Vagina (tissue), 2 donors: ENCODE measurements at regions not wholly inside any gene's neighbourhood (a gene's known extent, or its start where the extent isn't known, plus 50 kb on each side); places are given as distances from the start of the nearest gene placed in this dataset.
"Not testable (repeated sequence)": the region's sequence is repeated elsewhere in the genome, so short reads cannot be mapped to it uniquely, and the experiment has no call there.

Experiments used
- CTCF ChIP-seq, 3 experiments: fragments of 450-650 bp in 2 of 3; fragments of 200-600 bp in 1 of 3; sonication (generic) in 1 of 3; IDR thresholded peaks; one replicate each; pipeline ENCODE4 v1.5.1; 2017 to 2019; ENCODE audit warnings: antibody characterized with exemption in 3 of 3, mild to moderate bottlenecking in 2 of 3, moderate library complexity in 2 of 3
- POLR2A ChIP-seq, 2 donors: fragments of 450-650 bp; IDR thresholded peaks; one replicate each; pipeline ENCODE4 v1.6.1; 2017; ENCODE audit warnings: antibody characterized with exemption in 2 of 2, mild to moderate bottlenecking in 2 of 2, moderate library complexity in 2 of 2

GRCh38 chr4:60423573-60424184, 776.4 kb upstream of the ADGRL3 start:
- not testable (repeated sequence) for TF ChIP-seq CTCF, POLR2A (IDR thresholded peaks at IDR 0.05)
